HepG2 (cell line): ENCODE measurements at regions not wholly inside any gene's neighbourhood (a gene's known extent, or its start where the extent isn't known, plus 50 kb on each side); places are given as distances from the start of the nearest gene placed in this dataset.

Experiments used
- ATAC-seq: fragments of 200-7000 bp; cut with Tn5 transposase; 3 replicates; pipeline ENCODE4 v1.9.1; 2020; ENCODE audit warnings: mild to moderate bottlenecking, moderate library complexity
- BruUV-seq: library from RNA; stranded (reverse); fragments of 400-500 nt; replicated peaks from 2 replicates; lab custom pipeline; 2021; lab: Mats Ljungman, UMichigan
- CTCF ChIA-PET: fragments of 300-600 bp; formaldehyde crosslinking; extraction: SDS; loops from one replicate; lab custom pipeline; 2021; ENCODE audit warnings: low total read pairs, inconsistent platforms, low intra/inter-chr PET ratio; lab: Yijun Ruan, JAX
- POLR2A ChIA-PET: fragments of 350-600 bp; sonication (Branson Sonifier 250); formaldehyde crosslinking; loops from one replicate; lab custom pipeline; 2020; ENCODE audit warnings: antibody characterized with exemption, inconsistent platforms; lab: Yijun Ruan, JAX
- DNase-seq: peaks from one replicate; pipeline ENCODE4 v3.0.0-alpha.2; 2015; ENCODE audit warnings: low spot score
- FAIRE-seq: peaks from 3 replicates; lab custom pipeline; 2011; peaks lifted over from hg19 to GRCh38; lab: Jason Lieb, UNC
- H2AFZ ChIP-seq: one replicate; pipeline ENCODE4 v1.6.1; 2011; ENCODE audit warnings: low read length, inconsistent platforms
- H3K27ac ChIP-seq: fragments of 300-600 bp; 3 replicates; pipeline ENCODE4 v1.8.0; 2011; ENCODE audit warnings: mixed run types, mild to moderate bottlenecking, mixed read lengths, low read length, inconsistent platforms; ENCODE audit not compliant: insufficient read depth; ENCODE audit errors: extremely low read length
- H3K27me3 ChIP-seq, 2 experiments: fragments of 200-600 bp in 1 of 2; 2 replicates in 1 of 2; 3 replicates in 1 of 2; pipeline versions ENCODE4 v1.6.0 to v1.8.0; 2011; ENCODE audit warnings: low read length in 2 of 2, mild to moderate bottlenecking in 2 of 2, moderate library complexity in 2 of 2, inconsistent platforms in 1 of 2; ENCODE audit not compliant: insufficient read depth in 2 of 2, control insufficient read depth in 1 of 2
- H3K36me3 ChIP-seq, 2 experiments: fragments of 200-600 bp in 1 of 2; replicated peaks in 1 of 2; 2 replicates in 1 of 2; 3 replicates in 1 of 2; pipeline versions ENCODE4 v1.5.1 to v1.8.0; 2011; ENCODE audit warnings: low read length in 2 of 2, inconsistent platforms in 1 of 2; ENCODE audit not compliant: insufficient read depth in 2 of 2, control insufficient read depth in 1 of 2
- H3K4me1 ChIP-seq: 2 replicates; pipeline ENCODE4 v1.5.1; 2012; ENCODE audit warnings: low read length, inconsistent platforms; ENCODE audit not compliant: insufficient read depth
- H3K4me2 ChIP-seq: 2 replicates; pipeline ENCODE4 v1.6.0; 2011; ENCODE audit warnings: low read depth, low read length, inconsistent platforms
- H3K4me3 ChIP-seq, 3 experiments: fragments of 200-600 bp in 1 of 3; sonication (generic), shearing (Covaris generic) in 1 of 3; replicated peaks in 1 of 3; 2 replicates each; pipeline ENCODE4 v1.5.1; 2011 to 2016; ENCODE audit warnings: low read length in 3 of 3, inconsistent platforms in 2 of 3, low read depth in 2 of 3, mild to moderate bottlenecking in 2 of 3, control low read depth in 1 of 3, mixed read lengths in 1 of 3; ENCODE audit not compliant: insufficient read depth in 1 of 3
- H3K79me2 ChIP-seq: one replicate; pipeline ENCODE4 v1.6.1; 2011; ENCODE audit warnings: low read length, inconsistent platforms; ENCODE audit not compliant: insufficient read depth
- H3K9ac ChIP-seq: 2 replicates; pipeline ENCODE4 v1.6.0; 2011; ENCODE audit warnings: mild to moderate bottlenecking, low read depth, low read length, inconsistent platforms; ENCODE audit not compliant: insufficient read depth
- H3K9me3 ChIP-seq: 2 replicates; pipeline ENCODE4 v1.5.1; 2012; ENCODE audit warnings: mild to moderate bottlenecking, low read length
- H4K20me1 ChIP-seq: 2 replicates; pipeline ENCODE4 v1.6.0; 2011; ENCODE audit warnings: inconsistent platforms, mild to moderate bottlenecking, low read length, moderate library complexity; ENCODE audit not compliant: insufficient read depth
- ARNT2 ChIP-seq: sonication (generic); formaldehyde crosslinking; IDR thresholded peaks from 2 replicates; pipeline ENCODE4 v1.8.0; 2022; ENCODE audit warnings: mild to moderate bottlenecking, low read depth, missing genetic modification reagents, moderate library complexity
- CSRNP1 ChIP-seq: sonication (generic); formaldehyde crosslinking; IDR thresholded peaks from 2 replicates; pipeline ENCODE4 v1.8.1; 2023; ENCODE audit warnings: mild to moderate bottlenecking, missing genetic modification reagents
- CTCF ChIP-seq: sonication (generic); formaldehyde crosslinking; IDR thresholded peaks from 2 replicates; pipeline ENCODE4 v1.5.0; 2020; ENCODE audit warnings: mild to moderate bottlenecking, missing genetic modification reagents, moderate library complexity
- GATA4 ChIP-seq: sonication (generic); IDR thresholded peaks from 2 replicates; pipeline ENCODE4 v1.6.1; 2016; ENCODE audit warnings: antibody characterized with exemption, low read depth, borderline replicate concordance
- HOMEZ ChIP-seq: IDR thresholded peaks from 2 replicates; pipeline ENCODE4 v1.6.1; 2016; ENCODE audit warnings: low read depth
- TP53 ChIP-seq: sonication (generic); formaldehyde crosslinking; conservative IDR thresholded peaks from 2 replicates; pipeline ENCODE4 v1.4.0; 2020; ENCODE audit warnings: missing genetic modification reagents
- ZFP36 ChIP-seq: fragments of 150-350 bp; IDR thresholded peaks from 2 replicates; pipeline ENCODE4 v1.6.1; 2018; ENCODE audit warnings: borderline replicate concordance, low read length, low read depth; ENCODE audit not compliant: partially characterized antibody
- ZFP91 ChIP-seq: sonication (generic); formaldehyde crosslinking; IDR thresholded peaks from 2 replicates; pipeline ENCODE4 v1.9.0; 2022; ENCODE audit warnings: missing genetic modification reagents, mild to moderate bottlenecking, borderline replicate concordance
- ZNF510 ChIP-seq: sonication (generic); formaldehyde crosslinking; IDR thresholded peaks from 2 replicates; pipeline ENCODE4 v1.4.0; 2020; ENCODE audit warnings: low read depth, mild to moderate bottlenecking, missing genetic modification reagents
- ZNF580 ChIP-seq: IDR thresholded peaks from 2 replicates; pipeline ENCODE4 v1.6.1; 2016; ENCODE audit warnings: low read depth, borderline replicate concordance
- ZNF816 ChIP-seq: sonication (generic); formaldehyde crosslinking; IDR thresholded peaks from 2 replicates; pipeline ENCODE4 v1.8.0; 2022; ENCODE audit warnings: missing genetic modification reagents, mild to moderate bottlenecking, borderline replicate concordance
- WGBS: methylation state at CpG from one replicate; pipeline ENCODE4 v1.1.6; 2017; ENCODE audit warnings: low lambda C conversion rate; 5-methylcytosine and 5-hydroxymethylcytosine counted together
- in situ Hi-C: cut with HindIII; loops from 2 replicates; pipeline ENCODE4 v1.10.0; 2017; ENCODE audit warnings: low pct_unique_long_range_greater_than_20kb; ENCODE audit not compliant: extremely low pct_ligation_motif_present
- intact Hi-C: fragments of 100-400 bp; cut with micrococcal nuclease; formaldehyde crosslinking; loops from one replicate; pipeline ENCODE4 v1.10.0; 2022; ENCODE audit not compliant: unreplicated experiment

GRCh38 chr2:240350006-240350355 lies 85.5 kb upstream of the GPC1 start:
- H3K79me2 ChIP-seq: no peaks in the 10 kb centered on the region
- POLR2A ChIA-PET: no interaction called here
- no peak for FAIRE-seq
- in situ Hi-C loops: no loop called here
- WGBS: 31% methylated on average over 7 of the region's 8 CpGs
- no peak for DNase-seq
- BruUV-seq: no TSS peak
- H2AFZ ChIP-seq: no peak overlapping the region
- H3K9ac ChIP-seq: no peak overlapping the region
- H3K4me3 ChIP-seq: no peak overlapping the region
- H3K27me3 ChIP-seq: peaks cover 17 to 85% of the 10 kb centered on the region in 2 experiments; a peak in 4 of 5 replicates
- H3K9me3 ChIP-seq: peaks cover 6% of the 10 kb centered on the region; the same call in 1 of the 2 replicates
- H3K4me1 ChIP-seq: no peaks in the 10 kb centered on the region
- CTCF ChIA-PET: no interaction called here
- no peak overlapping the region for H3K27ac ChIP-seq
- no peak overlapping the region for H3K4me2 ChIP-seq
- intact Hi-C loops: no loop called here
- no peak for ATAC-seq
- 0 out of 2 replicates have a peak, but pooled peaks cover 6% of the 10 kb centered on the region for H4K20me1 ChIP-seq
- TF ChIP-seq ZNF510: no peak
- TF ChIP-seq ZNF580 (CRISPR knock-in tag): no peak
- no peak for TF ChIP-seq ZFP91 (CRISPR knock-in tag)
- TF ChIP-seq ZNF816 (CRISPR knock-in tag): no peak
- TF ChIP-seq ZFP36: no peak
- no peaks in the 10 kb centered on the region for H3K36me3 ChIP-seq

GRCh38 chr2:240350696-240351087 lies 84.8 kb upstream of the GPC1 start:
- H3K27me3 ChIP-seq: peaks cover 19 to 88% of the 10 kb centered on the region in 2 experiments; a peak in 4 of 5 replicates
- WGBS: 40% methylated on average over 2 of the region's 15 CpGs
- ChIA-PET POLR2A (no interaction called here), CTCF (no interaction called here)
- no peak for FAIRE-seq
- ATAC-seq: no peak
- no peak for TF ChIP-seq CSRNP1 (CRISPR knock-in tag)
- no peak for TF ChIP-seq TP53 (CRISPR knock-in tag)
- no peak for TF ChIP-seq HOMEZ (CRISPR knock-in tag)
- TF ChIP-seq GATA4: no peak
- TF ChIP-seq CTCF (CRISPR knock-in tag): no peak
- TF ChIP-seq ARNT2 (CRISPR knock-in tag): no peak
- intact Hi-C loops (no loop called here), in situ Hi-C loops (no loop called here)
- no TSS peak for BruUV-seq
- 0 out of 2 replicates have a peak, but pooled peaks cover 6% of the 10 kb centered on the region for H4K20me1 ChIP-seq
- H3K36me3 ChIP-seq: no peaks in the 10 kb centered on the region
- no peak overlapping the region for H3K27ac ChIP-seq
- no peak overlapping the region for H3K9ac ChIP-seq
- H3K79me2 ChIP-seq: no peaks in the 10 kb centered on the region
- no peaks in the 10 kb centered on the region for H3K4me1 ChIP-seq
- H3K4me3 ChIP-seq: no peak overlapping the region
- H3K4me2 ChIP-seq: no peak overlapping the region
- DNase-seq: no peak
- H3K9me3 ChIP-seq: no peaks in the 10 kb centered on the region
- no peak overlapping the region for H2AFZ ChIP-seq
